Peyer's patch (tissue), 4 donors: ENCODE measurements at regions not wholly inside any gene's neighbourhood (a gene's known extent, or its start where the extent isn't known, plus 50 kb on each side); places are given as distances from the start of the nearest gene placed in this dataset.

ENCODE experiments used
- CTCF ChIP-seq, 6 experiments: fragments of 450-650 bp in 4 of 6; fragments of 200-600 bp in 2 of 6; sonication (generic) in 1 of 6; IDR thresholded peaks; one replicate each; pipeline ENCODE4 v1.5.1; 2017 to 2019; ENCODE audit warnings: antibody characterized with exemption in 6 of 6, mild to moderate bottlenecking in 3 of 6, moderate library complexity in 1 of 6
- POLR2A ChIP-seq, 2 donors: fragments of 450-650 bp; IDR thresholded peaks; one replicate each; pipeline ENCODE4 v1.5.1; 2017; ENCODE audit warnings: antibody characterized with exemption in 2 of 2, mild to moderate bottlenecking in 2 of 2, moderate library complexity in 2 of 2

GRCh38 chr2:41078341-41078740, 626.5 kb upstream of the SLC8A1 start:
- TF ChIP-seq CTCF (IDR thresholded peaks at IDR 0.05): no peak
- no peak for TF ChIP-seq POLR2A (IDR thresholded peaks at IDR 0.05)
